ENCODE measurements at regions not wholly inside any gene's neighbourhood (a gene's known extent, or its start where the extent isn't known, plus 50 kb on each side); places are given as distances from the start of the nearest gene placed in this dataset.

GRCh38 chr6:7041511-7042026 lies 66.2 kb upstream of the RREB1 start:
- no peak for TF ChIP-seq MAX (IDR thresholded peaks at IDR 0.05)
- no peak for TF ChIP-seq CTCF (IDR thresholded peaks at IDR 0.05; ENCODE audit: low read depth, low read length, missing input control)
- TF ChIP-seq REST (IDR thresholded peaks at IDR 0.05): no peak
- no peak for TF ChIP-seq RAD21 (IDR thresholded peaks at IDR 0.05)
- TF ChIP-seq SP1 (IDR thresholded peaks at IDR 0.05): no peak
- TF ChIP-seq EGR1 (IDR thresholded peaks at IDR 0.05; ENCODE audit: low read depth in 2 of 2): no peak
- no peak for TF ChIP-seq TAF1 (conservative IDR thresholded peaks at IDR 0.05)
- no peak for TF ChIP-seq ATF3 (IDR thresholded peaks at IDR 0.05)
- TF ChIP-seq JUND (IDR thresholded peaks at IDR 0.05): no peak
- TF ChIP-seq ZBTB33 (IDR thresholded peaks at IDR 0.05): no peak
- no peak for TF ChIP-seq FOXA2 (IDR thresholded peaks at IDR 0.05)
- no peak for TF ChIP-seq YY1 (IDR thresholded peaks at IDR 0.05)

All from liver (tissue), 3 donors.